GM19025 (cell line): ENCODE measurements at regions not wholly inside any gene's neighbourhood (a gene's known extent, or its start where the extent isn't known, plus 50 kb on each side); places are given as distances from the start of the nearest gene placed in this dataset.

Experiments used
- ATAC-seq: cut with Tn5 transposase; IDR thresholded peaks from one replicate; pipeline ENCODE4 v1.9.1; 2021; ENCODE audit warnings: mild to moderate bottlenecking, low read depth, moderate library complexity; ENCODE audit not compliant: unreplicated experiment

GRCh38 chr5:123876276-123876790 lies 364.4 kb downstream of the CSNK1G3 start:
- no peak for ATAC-seq

- ATAC-seq: no peak
Observed at GRCh38 chr5:123875561-123876275, 363.7 kb downstream of the CSNK1G3 start.

GRCh38 chr5:123874600-123875201 lies 362.7 kb downstream of the CSNK1G3 start:
- ATAC-seq: no peak

GRCh38 chr5:123873846-123874245 lies 361.9 kb downstream of the CSNK1G3 start:
- no peak for ATAC-seq

GRCh38 chr5:123871373-123871772 lies 359.4 kb downstream of the CSNK1G3 start:
- ATAC-seq: no peak

GRCh38 chr5:123868881-123869280 lies 356.9 kb downstream of the CSNK1G3 start:
- no peak for ATAC-seq

GRCh38 chr5:123868267-123868666 lies 356.3 kb downstream of the CSNK1G3 start:
- no peak for ATAC-seq

GRCh38 chr5:123865641-123866040 lies 353.7 kb downstream of the CSNK1G3 start:
- ATAC-seq: no peak

GRCh38 chr5:123864578-123864977 lies 352.6 kb downstream of the CSNK1G3 start:
- ATAC-seq: no peak

GRCh38 chr5:123858938-123859337 lies 347.0 kb downstream of the CSNK1G3 start:
- no peak for ATAC-seq

GRCh38 chr5:123856766-123857165 lies 344.8 kb downstream of the CSNK1G3 start:
- ATAC-seq: no peak

- no peak for ATAC-seq
Observed at GRCh38 chr5:123855609-123856008, 343.6 kb downstream of the CSNK1G3 start.

GRCh38 chr5:123845356-123846100 lies 333.6 kb downstream of the CSNK1G3 start:
- no peak for ATAC-seq

- ATAC-seq: no peak
Observed at GRCh38 chr5:123844873-123845272, 332.9 kb downstream of the CSNK1G3 start.

GRCh38 chr5:123835421-123835820 lies 323.4 kb downstream of the CSNK1G3 start:
- ATAC-seq: no peak

GRCh38 chr5:123830575-123830974 lies 318.6 kb downstream of the CSNK1G3 start:
- ATAC-seq: no peak

GRCh38 chr5:123827811-123828210 lies 315.8 kb downstream of the CSNK1G3 start:
- ATAC-seq: no peak

- no peak for ATAC-seq
Observed at GRCh38 chr5:123819833-123820232, 307.9 kb downstream of the CSNK1G3 start.

GRCh38 chr5:123819386-123819785 lies 307.4 kb downstream of the CSNK1G3 start:
- no peak for ATAC-seq

GRCh38 chr5:123817267-123817666 lies 305.3 kb downstream of the CSNK1G3 start:
- no peak for ATAC-seq

GRCh38 chr5:123814801-123815470 lies 303.0 kb downstream of the CSNK1G3 start:
- no peak for ATAC-seq
